HepG2 (cell line): ENCODE measurements at regions not wholly inside any gene's neighbourhood (a gene's known extent, or its start where the extent isn't known, plus 50 kb on each side); places are given as distances from the start of the nearest gene placed in this dataset.

Experiments used
- ATAC-seq: fragments of 200-7000 bp; cut with Tn5 transposase; 3 replicates; pipeline ENCODE4 v1.9.1; 2020; ENCODE audit warnings: mild to moderate bottlenecking, moderate library complexity
- BruUV-seq: library from RNA; stranded (reverse); fragments of 400-500 nt; replicated peaks from 2 replicates; lab custom pipeline; 2021; lab: Mats Ljungman, UMichigan
- CTCF ChIA-PET: fragments of 300-600 bp; formaldehyde crosslinking; extraction: SDS; loops from one replicate; lab custom pipeline; 2021; ENCODE audit warnings: low total read pairs, inconsistent platforms, low intra/inter-chr PET ratio; lab: Yijun Ruan, JAX
- POLR2A ChIA-PET: fragments of 350-600 bp; sonication (Branson Sonifier 250); formaldehyde crosslinking; loops from one replicate; lab custom pipeline; 2020; ENCODE audit warnings: antibody characterized with exemption, inconsistent platforms; lab: Yijun Ruan, JAX
- DNase-seq: peaks from one replicate; pipeline ENCODE4 v3.0.0-alpha.2; 2015; ENCODE audit warnings: low spot score
- FAIRE-seq: peaks from 3 replicates; lab custom pipeline; 2011; peaks lifted over from hg19 to GRCh38; lab: Jason Lieb, UNC
- H2AFZ ChIP-seq: one replicate; pipeline ENCODE4 v1.6.1; 2011; ENCODE audit warnings: low read length, inconsistent platforms
- H3K27ac ChIP-seq: fragments of 300-600 bp; 3 replicates; pipeline ENCODE4 v1.8.0; 2011; ENCODE audit warnings: mixed run types, mild to moderate bottlenecking, mixed read lengths, low read length, inconsistent platforms; ENCODE audit not compliant: insufficient read depth; ENCODE audit errors: extremely low read length
- H3K27me3 ChIP-seq, 2 experiments: fragments of 200-600 bp in 1 of 2; 2 replicates in 1 of 2; 3 replicates in 1 of 2; pipeline versions ENCODE4 v1.6.0 to v1.8.0; 2011; ENCODE audit warnings: low read length in 2 of 2, mild to moderate bottlenecking in 2 of 2, moderate library complexity in 2 of 2, inconsistent platforms in 1 of 2; ENCODE audit not compliant: insufficient read depth in 2 of 2, control insufficient read depth in 1 of 2
- H3K36me3 ChIP-seq, 2 experiments: fragments of 200-600 bp in 1 of 2; replicated peaks in 1 of 2; 2 replicates in 1 of 2; 3 replicates in 1 of 2; pipeline versions ENCODE4 v1.5.1 to v1.8.0; 2011; ENCODE audit warnings: low read length in 2 of 2, inconsistent platforms in 1 of 2; ENCODE audit not compliant: insufficient read depth in 2 of 2, control insufficient read depth in 1 of 2
- H3K4me1 ChIP-seq: 2 replicates; pipeline ENCODE4 v1.5.1; 2012; ENCODE audit warnings: low read length, inconsistent platforms; ENCODE audit not compliant: insufficient read depth
- H3K4me2 ChIP-seq: 2 replicates; pipeline ENCODE4 v1.6.0; 2011; ENCODE audit warnings: low read depth, low read length, inconsistent platforms
- H3K4me3 ChIP-seq, 3 experiments: fragments of 200-600 bp in 1 of 3; sonication (generic), shearing (Covaris generic) in 1 of 3; replicated peaks in 1 of 3; 2 replicates each; pipeline ENCODE4 v1.5.1; 2011 to 2016; ENCODE audit warnings: low read length in 3 of 3, inconsistent platforms in 2 of 3, low read depth in 2 of 3, mild to moderate bottlenecking in 2 of 3, control low read depth in 1 of 3, mixed read lengths in 1 of 3; ENCODE audit not compliant: insufficient read depth in 1 of 3
- H3K79me2 ChIP-seq: one replicate; pipeline ENCODE4 v1.6.1; 2011; ENCODE audit warnings: low read length, inconsistent platforms; ENCODE audit not compliant: insufficient read depth
- H3K9ac ChIP-seq: 2 replicates; pipeline ENCODE4 v1.6.0; 2011; ENCODE audit warnings: mild to moderate bottlenecking, low read depth, low read length, inconsistent platforms; ENCODE audit not compliant: insufficient read depth
- H3K9me3 ChIP-seq: 2 replicates; pipeline ENCODE4 v1.5.1; 2012; ENCODE audit warnings: mild to moderate bottlenecking, low read length
- H4K20me1 ChIP-seq: 2 replicates; pipeline ENCODE4 v1.6.0; 2011; ENCODE audit warnings: inconsistent platforms, mild to moderate bottlenecking, low read length, moderate library complexity; ENCODE audit not compliant: insufficient read depth
- ARID5B ChIP-seq: IDR thresholded peaks from 2 replicates; pipeline ENCODE4 v1.4.0; 2020; ENCODE audit warnings: mild to moderate bottlenecking, missing genetic modification reagents
- CERS6 ChIP-seq: sonication (generic); formaldehyde crosslinking; IDR thresholded peaks from 2 replicates; pipeline ENCODE4 v1.5.0; 2020; ENCODE audit warnings: missing genetic modification reagents
- JUND ChIP-seq: sonication (generic); formaldehyde crosslinking; IDR thresholded peaks from 2 replicates; pipeline ENCODE4 v1.8.0; 2022; ENCODE audit warnings: mild to moderate bottlenecking, missing genetic modification reagents
- KAT8 ChIP-seq: IDR thresholded peaks from 2 replicates; pipeline ENCODE4 v1.6.1; 2016; ENCODE audit warnings: missing genetic modification reagents, missing compliant biosample characterization
- KDM1A ChIP-seq: IDR thresholded peaks from 2 replicates; pipeline ENCODE4 v1.6.1; 2016; ENCODE audit warnings: missing compliant biosample characterization
- KDM5A ChIP-seq: fragments of 200-600 bp; sonication (generic); IDR thresholded peaks from 2 replicates; pipeline ENCODE4 v1.7.0; 2018; ENCODE audit warnings: antibody characterized with exemption, mild to moderate bottlenecking, low read length, borderline replicate concordance
- LBX2 ChIP-seq: sonication (generic); formaldehyde crosslinking; IDR thresholded peaks from 2 replicates; pipeline ENCODE4 v1.5.0; 2020; ENCODE audit warnings: missing genetic modification reagents, mild to moderate bottlenecking, borderline replicate concordance
- NFKBIZ ChIP-seq: IDR thresholded peaks from 2 replicates; pipeline ENCODE4 v1.6.1; 2018; ENCODE audit warnings: missing genetic modification reagents, missing compliant biosample characterization
- PRMT3 ChIP-seq: sonication (generic); formaldehyde crosslinking; IDR thresholded peaks from 2 replicates; pipeline ENCODE4 v1.8.1; 2022; ENCODE audit warnings: low read depth, mild to moderate bottlenecking, moderate library complexity, missing genetic modification reagents, borderline replicate concordance
- REPIN1 ChIP-seq: sonication (generic); formaldehyde crosslinking; IDR thresholded peaks from 2 replicates; pipeline ENCODE4 v1.8.0; 2022; ENCODE audit warnings: missing genetic modification reagents, low read depth, mild to moderate bottlenecking, borderline replicate concordance
- RXRA ChIP-seq: sonication (generic); formaldehyde crosslinking; IDR thresholded peaks from 2 replicates; pipeline ENCODE4 v1.5.1; 2020; ENCODE audit warnings: missing genetic modification reagents
- SNAPC2 ChIP-seq: sonication (generic); formaldehyde crosslinking; IDR thresholded peaks from 2 replicates; pipeline ENCODE4 v1.8.1; 2022; ENCODE audit warnings: mild to moderate bottlenecking, missing genetic modification reagents
- ZBTB7B ChIP-seq: sonication (generic); formaldehyde crosslinking; IDR thresholded peaks from 2 replicates; pipeline ENCODE4 v1.4.0; 2020; ENCODE audit warnings: missing genetic modification reagents
- ZKSCAN1 ChIP-seq: fragments of 150-350 bp; IDR thresholded peaks from 2 replicates; pipeline ENCODE4 v1.6.1; 2014; ENCODE audit warnings: low read length
- ZNF256 ChIP-seq: sonication (generic); formaldehyde crosslinking; conservative IDR thresholded peaks from 2 replicates; pipeline ENCODE4 v1.4.0; 2020; ENCODE audit warnings: missing genetic modification reagents
- ZNF496 ChIP-seq: sonication (generic); formaldehyde crosslinking; IDR thresholded peaks from 2 replicates; pipeline ENCODE4 v1.8.1; 2023; ENCODE audit warnings: mild to moderate bottlenecking, moderate library complexity, missing genetic modification reagents; ENCODE audit not compliant: insufficient replicate concordance
- ZNF644 ChIP-seq: IDR thresholded peaks from 2 replicates; pipeline ENCODE4 v1.6.1; 2016; ENCODE audit warnings: low read depth
- ZNF713 ChIP-seq: sonication (generic); formaldehyde crosslinking; IDR thresholded peaks from 2 replicates; pipeline ENCODE4 v1.4.0; 2020; ENCODE audit warnings: mild to moderate bottlenecking, missing genetic modification reagents
- WGBS: methylation state at CpG from one replicate; pipeline ENCODE4 v1.1.6; 2017; ENCODE audit warnings: low lambda C conversion rate; 5-methylcytosine and 5-hydroxymethylcytosine counted together
- in situ Hi-C: cut with HindIII; loops from 2 replicates; pipeline ENCODE4 v1.10.0; 2017; ENCODE audit warnings: low pct_unique_long_range_greater_than_20kb; ENCODE audit not compliant: extremely low pct_ligation_motif_present
- intact Hi-C: fragments of 100-400 bp; cut with micrococcal nuclease; formaldehyde crosslinking; loops from one replicate; pipeline ENCODE4 v1.10.0; 2022; ENCODE audit not compliant: unreplicated experiment

- in situ Hi-C loops, result no loop called here
- Histone ChIP-seq H3K36me3 (no peaks in the 10 kb centered on the region), H3K9me3 (peaks cover 5% of the 10 kb centered on the region; the same call in 1 of the 2 replicates), H3K9ac (no peak overlapping the region), H3K4me1 (no peaks in the 10 kb centered on the region), H3K27me3 (no peaks in the 10 kb centered on the region), H2AFZ (no peak overlapping the region), H3K4me2 (no peak overlapping the region), H3K79me2 (no peaks in the 10 kb centered on the region), H4K20me1 (no peaks in the 10 kb centered on the region), H3K27ac (no peak overlapping the region), H3K4me3 (no peak overlapping the region)
- ChIA-PET POLR2A (no interaction called here), CTCF (no interaction called here)
- DNase-seq (no peak), FAIRE-seq (no peak), ATAC-seq (no peak)
- WGBS, result 19% methylated on average over 3 of the region's 3 CpGs
- intact Hi-C loops, result no loop called here
- BruUV-seq, result no TSS peak
- TF ChIP-seq JUND (CRISPR knock-in tag) (no peak), CERS6 (CRISPR knock-in tag) (no peak), KDM1A (no peak), REPIN1 (CRISPR knock-in tag) (no peak), KAT8 (CRISPR knock-in tag) (no peak), LBX2 (CRISPR knock-in tag) (no peak), ZNF644 (CRISPR knock-in tag) (no peak), KDM5A (no peak), ZNF713 (no peak), ZNF496 (CRISPR knock-in tag) (no peak), NFKBIZ (no peak), SNAPC2 (CRISPR knock-in tag) (no peak), ZKSCAN1 (no peak), ARID5B (no peak), RXRA (no peak), ZBTB7B (CRISPR knock-in tag) (no peak), ZNF256 (no peak), PRMT3 (CRISPR knock-in tag) (no peak)
These were observed 353.1 kb downstream of the MAFB start for GRCh38 chr20:40335901-40336351.
